ENCODE measurements at regions not wholly inside any gene's neighbourhood (a gene's known extent, or its start where the extent isn't known, plus 50 kb on each side); places are given as distances from the start of the nearest gene placed in this dataset.
A peak's percentile ranks its signal among the peaks of the same experiment; 100 is the strongest.

DNA sequence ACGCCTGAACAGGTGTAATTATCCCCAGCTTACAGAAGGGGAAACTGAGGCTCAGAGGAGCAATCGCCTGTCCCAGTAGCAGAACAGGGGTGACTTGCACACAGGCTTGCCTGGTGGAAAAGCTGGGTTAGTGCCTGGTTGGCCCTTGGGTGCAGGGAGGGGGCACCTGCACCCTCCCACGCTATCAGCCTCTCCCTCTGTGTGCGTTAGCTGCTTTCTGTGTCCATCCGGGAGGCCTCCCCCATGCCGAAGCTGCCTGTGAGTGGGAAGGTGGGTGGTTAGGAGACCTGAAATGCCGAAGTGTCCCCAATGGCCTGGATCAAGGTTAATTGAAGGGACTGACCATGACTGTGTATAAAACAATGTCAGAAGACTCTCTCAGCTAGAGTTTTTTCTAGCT, 295.0 kb downstream of the ZNF536 start:
- no peak for DNase-seq (ENCODE audit: low read depth, low spot score)

- peak; percentile 19 for DNase-seq (ENCODE audit: low read depth, low spot score)
Observed at GRCh38 chr19:30666301-30666803, 294.2 kb downstream of the ZNF536 start.

DNA sequence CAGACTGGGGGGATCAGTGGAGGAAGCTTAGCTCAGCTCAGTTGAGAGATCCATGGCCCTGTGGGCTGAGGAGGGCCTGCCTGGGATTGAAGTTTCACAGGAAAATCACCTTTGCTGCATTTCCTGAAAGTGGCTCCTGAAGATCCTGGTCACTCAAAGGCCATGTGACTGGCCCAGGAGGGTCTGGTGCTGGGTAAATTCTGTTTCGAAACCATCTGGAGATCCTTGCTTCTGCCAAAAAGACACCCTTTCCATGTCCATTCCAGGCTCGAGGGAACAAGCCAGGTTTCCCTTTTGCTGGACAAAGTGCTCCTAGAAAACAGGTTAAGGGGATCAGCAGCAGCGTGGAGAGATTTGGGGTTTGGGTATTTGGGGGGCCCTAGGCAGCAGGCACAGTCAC, 293.3 kb downstream of the ZNF536 start:
- no peak for DNase-seq (ENCODE audit: low read depth, low spot score)

DNA sequence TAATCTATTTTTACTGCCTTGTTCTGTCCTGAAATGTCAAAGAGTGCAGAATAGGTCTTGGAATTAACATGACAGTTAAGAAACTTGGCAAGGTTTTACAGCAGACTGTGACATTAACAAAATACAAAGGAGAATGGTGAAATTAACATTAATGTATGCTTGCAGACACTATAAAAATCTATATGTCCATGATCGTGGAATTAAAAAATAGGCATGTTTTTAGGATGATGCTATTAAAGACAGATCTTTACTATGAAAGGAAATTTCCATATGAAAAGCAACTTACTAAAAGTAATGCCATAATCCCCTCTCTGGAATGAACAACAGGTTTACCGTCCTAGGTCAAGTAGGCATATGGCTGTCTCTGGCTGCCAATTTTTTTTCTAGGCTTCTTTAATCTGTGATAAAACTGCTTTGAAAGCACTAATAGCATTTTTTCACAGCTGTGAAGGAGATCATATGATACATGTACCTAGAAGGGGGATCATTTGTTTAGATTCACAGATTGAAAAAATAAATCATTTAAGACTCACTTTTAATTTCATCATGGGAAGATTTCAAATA, 291.5 kb downstream of the ZNF536 start:
- no peak for DNase-seq (ENCODE audit: low read depth, low spot score)

DNA sequence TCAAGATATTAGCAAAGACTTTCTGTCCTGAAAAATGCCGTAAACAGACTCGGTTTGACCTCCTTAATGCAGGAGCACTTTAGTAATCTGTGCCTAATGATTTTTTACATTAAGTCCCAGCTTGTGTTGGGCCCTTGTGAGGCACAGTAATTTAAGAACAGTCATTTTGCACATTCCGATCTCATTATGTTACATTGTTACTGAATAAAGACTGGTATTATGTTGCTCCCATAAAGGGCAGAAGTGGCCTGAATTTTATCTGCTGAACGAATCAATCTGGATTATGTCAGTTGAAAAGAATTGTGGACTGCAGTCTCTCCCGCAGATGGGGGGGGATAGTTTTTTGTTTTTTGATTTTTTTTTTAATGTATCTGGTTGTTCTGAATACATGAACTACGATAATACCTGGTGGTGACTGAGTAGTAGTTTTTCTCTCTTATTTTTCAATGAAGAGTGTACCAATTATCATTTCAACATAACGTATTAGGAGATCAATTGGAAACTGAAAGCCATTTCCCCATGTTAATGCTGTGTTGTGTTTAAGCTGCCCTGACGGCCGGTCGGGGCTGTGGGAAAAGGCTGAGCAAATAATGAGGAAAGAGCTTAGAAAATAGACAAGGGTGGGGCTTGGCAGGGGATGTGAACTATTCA, 290.2 kb downstream of the ZNF536 start:
- no peak for DNase-seq (ENCODE audit: low read depth, low spot score)

GRCh38 chr19:30659638-30660037, 287.5 kb downstream of the ZNF536 start:
- DNase-seq (ENCODE audit: low read depth, low spot score): no peak

- no peak for DNase-seq (ENCODE audit: low read depth, low spot score)
Observed at GRCh38 chr19:30656520-30657100, 284.4 kb downstream of the ZNF536 start.

DNA sequence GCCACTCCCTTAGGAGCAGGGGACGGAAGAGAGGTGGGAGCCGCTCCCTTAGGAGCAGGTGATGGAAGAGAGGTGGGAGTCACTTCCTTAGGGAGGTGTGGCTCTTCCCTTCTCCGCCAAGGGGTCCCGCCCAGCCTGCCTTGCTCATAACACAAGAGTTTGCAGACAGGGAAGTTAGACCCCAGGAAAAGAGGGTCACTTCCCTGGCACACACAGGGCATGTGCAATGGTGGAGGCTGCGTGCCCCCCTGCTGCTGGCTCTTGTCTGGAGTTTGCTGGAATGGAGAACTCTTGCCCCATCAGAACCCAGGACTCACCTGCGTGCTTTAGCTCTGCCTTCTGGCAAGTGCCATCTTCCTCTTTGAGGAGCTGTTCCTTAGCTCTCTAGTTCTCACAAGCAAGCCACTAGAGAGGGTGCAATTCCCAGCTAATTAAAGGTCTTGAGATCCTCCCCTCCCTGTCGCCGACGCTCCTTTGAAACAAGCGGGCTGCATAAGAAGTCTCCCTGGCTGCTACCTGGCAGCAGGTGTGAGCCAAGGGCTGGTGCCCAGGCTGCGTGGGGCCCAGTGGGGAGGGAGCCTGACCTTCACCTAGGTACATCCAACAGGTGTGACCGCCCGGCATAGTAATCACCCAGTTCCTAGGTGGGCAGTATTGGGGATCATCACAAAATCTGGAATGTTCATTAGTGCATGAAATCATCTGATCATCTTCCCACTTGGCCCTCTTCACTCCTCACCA, 281.6 kb downstream of the ZNF536 start:
- no peak for DNase-seq (ENCODE audit: low read depth, low spot score)

- DNase-seq (ENCODE audit: low read depth, low spot score): no peak
Observed at GRCh38 chr19:30652751-30653150, 280.6 kb downstream of the ZNF536 start.

DNA sequence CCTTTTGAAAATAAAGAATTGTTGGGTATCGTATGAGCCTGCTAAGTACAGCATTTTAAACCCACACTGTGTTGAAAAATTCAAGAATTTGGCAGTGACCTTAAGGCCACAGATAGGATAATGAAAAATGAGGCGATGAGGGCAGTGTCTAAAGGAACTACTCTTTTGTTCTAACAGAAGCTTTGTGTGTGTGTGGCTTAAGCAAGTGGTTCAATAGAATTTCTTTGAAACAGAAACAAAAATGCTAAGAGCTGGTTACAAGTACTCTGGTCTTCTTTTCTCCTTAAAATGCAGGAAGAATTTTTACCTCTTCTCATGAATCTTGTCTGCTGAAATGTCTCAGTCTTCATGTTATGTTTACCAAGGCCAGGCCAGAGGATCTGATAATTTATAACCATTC, 279.5 kb downstream of the ZNF536 start:
- no peak for DNase-seq (ENCODE audit: low read depth, low spot score)

DNA sequence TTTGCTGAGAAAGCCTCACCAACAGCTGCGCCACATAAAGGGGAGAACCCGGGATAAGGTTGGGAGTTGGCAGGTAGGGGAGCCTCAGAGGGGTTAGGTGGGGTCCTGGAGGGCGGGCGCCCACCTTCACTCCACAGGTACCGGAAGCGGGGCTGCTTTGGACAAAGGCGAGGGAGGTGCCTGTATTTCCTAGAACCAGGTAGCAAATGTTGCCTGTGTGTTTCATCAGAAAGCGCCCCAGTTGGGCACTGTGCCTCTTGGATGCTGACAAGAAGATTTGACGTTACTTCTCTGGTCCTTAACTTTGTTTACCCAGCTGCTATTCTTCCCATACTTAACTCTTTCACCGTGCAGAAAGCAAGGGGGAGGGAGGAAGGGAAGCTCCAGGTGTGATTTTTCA, 278.9 kb downstream of the ZNF536 start:
- DNase-seq (ENCODE audit: low read depth, low spot score): no peak

GRCh38 chr19:30649934-30650614, 277.9 kb downstream of the ZNF536 start:
- no peak for DNase-seq (ENCODE audit: low read depth, low spot score)

DNA sequence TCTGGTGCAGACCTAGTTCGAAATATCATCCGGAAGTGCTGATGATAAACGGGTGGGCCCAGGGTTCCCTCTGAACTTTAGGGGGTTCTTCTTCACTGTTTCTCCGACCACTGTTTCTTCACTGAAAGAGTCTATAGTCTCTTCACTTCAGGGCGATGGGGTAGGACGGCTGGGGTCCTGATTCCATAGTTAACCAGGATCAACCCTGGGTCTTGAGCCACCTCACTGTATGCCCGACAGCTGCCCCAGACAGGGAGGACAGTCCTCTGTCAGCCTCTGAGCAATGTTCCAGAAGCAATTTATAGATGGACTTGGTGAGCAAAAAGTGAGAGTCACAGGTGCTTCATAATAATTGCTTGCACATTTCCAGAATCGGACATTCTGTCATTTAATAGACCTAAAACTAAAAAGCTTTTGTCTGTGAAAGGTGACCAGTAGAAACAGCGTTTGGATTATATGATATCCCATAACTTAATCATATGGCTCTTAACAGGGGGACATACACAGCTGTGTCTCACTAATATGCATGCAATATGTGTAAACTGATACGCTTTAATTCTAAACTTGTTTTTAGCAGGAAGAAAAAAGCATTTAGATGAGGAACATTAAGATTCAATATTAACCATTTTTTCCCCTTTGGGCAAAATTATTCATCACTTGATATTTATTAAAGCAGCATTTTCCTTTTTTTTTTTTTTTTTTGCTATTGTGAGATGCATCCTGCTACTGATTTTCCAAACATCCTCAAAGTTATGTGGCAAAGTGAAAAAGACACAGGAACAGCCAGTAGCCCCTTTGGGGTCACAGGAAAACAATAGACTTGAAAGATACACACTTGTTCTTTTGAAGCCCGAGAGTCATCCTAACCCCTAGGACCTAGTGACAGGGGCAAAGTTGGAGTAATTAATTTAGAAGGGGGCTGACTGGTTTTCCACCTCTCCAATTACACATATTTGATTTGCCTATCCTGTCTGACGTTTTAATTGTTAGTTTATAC, 277.0 kb downstream of the ZNF536 start:
- no peak for DNase-seq (ENCODE audit: low read depth, low spot score)

DNA sequence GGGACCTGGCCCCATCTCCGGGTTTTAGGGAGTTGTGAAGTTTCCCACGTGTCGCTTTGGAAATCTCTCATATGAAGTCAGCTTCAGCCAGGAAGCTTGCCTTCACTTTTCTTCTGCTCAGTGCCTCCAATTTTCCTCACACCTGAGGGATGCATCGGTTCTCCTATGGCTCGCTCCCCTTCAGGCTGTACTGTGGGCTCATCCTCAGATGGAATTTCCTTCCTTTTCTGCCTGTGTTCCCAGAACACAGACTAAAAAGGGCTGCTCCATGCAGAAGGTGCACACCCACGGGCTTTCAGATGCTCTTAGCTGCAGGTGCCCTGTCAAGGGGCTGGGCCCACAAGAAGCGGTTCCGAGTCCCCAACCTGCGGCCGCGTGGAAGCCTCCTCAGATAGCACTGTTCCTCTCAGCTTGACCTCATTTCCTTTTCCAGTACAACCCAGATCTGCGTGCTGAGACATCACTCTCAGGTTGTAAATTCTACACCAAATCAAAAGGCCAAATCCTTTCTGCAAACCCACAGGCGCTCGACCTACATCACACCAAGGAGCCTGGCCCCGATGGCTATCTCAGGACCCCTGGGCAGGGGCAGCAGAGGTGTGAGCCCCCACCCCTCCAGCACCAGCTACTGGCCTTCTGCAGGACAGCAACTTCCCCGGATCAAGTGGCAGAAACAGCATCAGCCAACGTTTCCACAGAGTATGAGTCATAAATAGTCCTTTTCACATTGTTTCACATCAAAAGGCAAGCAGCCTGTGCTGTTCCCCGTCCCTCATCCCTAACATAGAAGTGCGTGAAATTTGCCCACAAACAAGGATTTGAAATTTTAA, 275.9 kb downstream of the ZNF536 start:
- DNase-seq (ENCODE audit: low read depth, low spot score): no peak

DNA sequence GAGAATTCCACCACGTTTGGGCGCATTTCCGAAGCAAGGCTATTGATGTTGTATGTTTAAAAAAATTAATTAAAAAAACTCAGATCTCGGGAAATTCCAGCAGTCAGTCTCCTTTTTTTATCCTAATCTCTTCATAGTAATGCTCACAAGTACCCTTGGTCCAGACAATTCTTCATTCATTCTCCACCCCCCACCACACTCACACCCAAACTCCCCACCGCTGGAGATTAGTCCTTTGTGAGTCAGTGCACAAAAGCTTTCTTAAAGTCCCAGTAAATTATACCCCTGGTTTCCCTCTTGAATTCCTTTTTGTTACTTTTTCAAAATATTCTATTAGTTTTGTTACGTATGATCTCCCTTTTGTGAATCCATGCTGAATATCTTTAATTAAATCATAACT, 274.6 kb downstream of the ZNF536 start:
- DNase-seq (ENCODE audit: low read depth, low spot score): no peak

GRCh38 chr19:30645946-30646577, 273.9 kb downstream of the ZNF536 start:
- DNase-seq (ENCODE audit: low read depth, low spot score): no peak

GRCh38 chr19:30640252-30640965, 268.2 kb downstream of the ZNF536 start:
- DNase-seq (ENCODE audit: low read depth, low spot score): no peak

DNA sequence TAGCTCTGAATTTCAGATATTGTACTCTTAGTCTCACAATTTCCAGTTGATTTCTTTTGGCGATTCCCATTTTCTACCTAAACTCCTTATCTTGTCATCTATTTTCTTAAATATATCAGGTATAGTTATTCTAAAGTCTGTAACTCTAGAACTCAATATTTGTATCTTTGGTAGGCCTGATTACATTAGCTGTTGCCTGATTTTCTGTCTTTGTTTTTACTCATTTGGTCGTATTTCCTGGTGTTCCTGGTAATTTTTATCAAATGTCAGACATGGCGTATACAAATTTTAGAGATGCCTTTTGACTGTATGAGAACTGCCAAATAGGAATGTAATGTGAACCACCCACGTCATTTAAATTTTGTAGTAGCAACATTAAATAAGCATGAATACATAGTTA, 266.7 kb downstream of the ZNF536 start:
- DNase-seq (ENCODE audit: low read depth, low spot score): no peak

- no peak for DNase-seq (ENCODE audit: low read depth, low spot score)
Observed at GRCh38 chr19:30637926-30638325, 265.7 kb downstream of the ZNF536 start.
